K562 (cell line): ENCODE measurements at regions not wholly inside any gene's neighbourhood (a gene's known extent, or its start where the extent isn't known, plus 50 kb on each side); places are given as distances from the start of the nearest gene placed in this dataset.

Source experiments
- ATAC-seq: fragments of 200-7000 bp; cut with Tn5 transposase; 3 replicates; pipeline ENCODE4 v1.9.1; 2020; ENCODE audit warnings: moderate library complexity
- BruUV-seq: library from RNA; stranded (reverse); fragments of 400-500 nt; replicated peaks from 2 replicates; lab custom pipeline; 2021; lab: Mats Ljungman, UMichigan
- CTCF ChIA-PET: fragments of 300-600 bp; formaldehyde crosslinking; extraction: SDS; loops from one replicate; lab custom pipeline; 2021; ENCODE audit warnings: low intra/inter-chr PET ratio; lab: Yijun Ruan, JAX
- POLR2A ChIA-PET: fragments of 300-600, 350-650 bp; sonication (Branson Sonifier 250); formaldehyde crosslinking; extraction: SDS; loops from one replicate; lab custom pipeline; 2021; ENCODE audit warnings: antibody characterized with exemption, inconsistent platforms; lab: Yijun Ruan, JAX
- DNase-seq, 4 experiments: peaks; one replicate each; pipeline versions ENCODE4 v3.0.0 to v3.0.0-alpha.2; 2011 to 2018; ENCODE audit warnings: low spot score in 3 of 4, mixed read lengths in 3 of 4; ENCODE audit errors: extremely low read depth in 1 of 4
- FAIRE-seq: peaks from 2 replicates; lab custom pipeline; 2011; peaks lifted over from hg19 to GRCh38; lab: Jason Lieb, UNC
- H2AFZ ChIP-seq: 2 replicates; pipeline ENCODE4 v1.6.0; 2011; ENCODE audit warnings: low read depth, low read length, control low read depth, inconsistent platforms
- H3K27ac ChIP-seq: fragments of 200-600 bp; 3 replicates; pipeline ENCODE4 v1.8.0; 2011; ENCODE audit warnings: low read depth, mild to moderate bottlenecking, control low read depth, inconsistent platforms, low read length, moderate library complexity, mixed read lengths; ENCODE audit errors: extremely low read depth
- H3K27me3 ChIP-seq, 2 experiments: fragments of 300-600 bp in 1 of 2; 2 replicates in 1 of 2; 3 replicates in 1 of 2; pipeline versions ENCODE4 v1.6.0 to v1.8.0; 2011; ENCODE audit warnings: inconsistent platforms in 2 of 2, low read length in 2 of 2, mild to moderate bottlenecking in 1 of 2, mixed read lengths in 1 of 2, moderate library complexity in 1 of 2; ENCODE audit not compliant: control insufficient read depth in 2 of 2, insufficient read depth in 2 of 2
- H3K36me3 ChIP-seq: fragments of 300-600 bp; 3 replicates; pipeline ENCODE4 v1.8.0; 2011; ENCODE audit warnings: mild to moderate bottlenecking, low read length, inconsistent platforms; ENCODE audit not compliant: control insufficient read depth, insufficient read depth
- H3K4me1 ChIP-seq, 2 experiments: fragments of 200-600 bp in 1 of 2; replicated peaks in 1 of 2; 2 replicates in 1 of 2; 3 replicates in 1 of 2; pipeline versions ENCODE4 v1.5.1 to v1.8.0; 2011; ENCODE audit warnings: inconsistent platforms in 2 of 2, low read length in 2 of 2, mild to moderate bottlenecking in 1 of 2, mixed read lengths in 1 of 2, moderate library complexity in 1 of 2; ENCODE audit not compliant: control insufficient read depth in 2 of 2, insufficient read depth in 2 of 2
- H3K4me2 ChIP-seq: 2 replicates; pipeline ENCODE4 v1.6.1; 2011; ENCODE audit warnings: low read length, control low read depth, inconsistent platforms, mixed read lengths; ENCODE audit not compliant: insufficient read depth
- H3K4me3 ChIP-seq: fragments of 200-600 bp; sonication (generic), shearing (Covaris generic); 2 replicates; pipeline ENCODE4 v1.5.1; 2016; ENCODE audit warnings: control low read depth, inconsistent platforms
- H3K79me2 ChIP-seq: fragments of 200-600 bp; 3 replicates; pipeline ENCODE4 v1.8.0; 2011; ENCODE audit warnings: low read length, inconsistent platforms; ENCODE audit not compliant: control insufficient read depth, insufficient read depth
- H3K9ac ChIP-seq, 2 experiments: 2 replicates each; pipeline versions ENCODE4 v1.6.0 to v1.6.1; 2011; ENCODE audit warnings: low read depth in 2 of 2, low read length in 2 of 2, control low read depth in 1 of 2, inconsistent platforms in 1 of 2, mild to moderate bottlenecking in 1 of 2, mixed read lengths in 1 of 2; ENCODE audit not compliant: insufficient read depth in 1 of 2
- H3K9me1 ChIP-seq: one replicate; pipeline ENCODE4 v1.6.0; 2011; ENCODE audit warnings: inconsistent platforms, mild to moderate bottlenecking, low read length, moderate library complexity; ENCODE audit not compliant: control insufficient read depth, insufficient read depth
- H3K9me3 ChIP-seq: replicated peaks from 2 replicates; pipeline ENCODE4 v1.5.1; 2011; ENCODE audit warnings: low read depth, low read length, inconsistent platforms; ENCODE audit not compliant: control insufficient read depth, insufficient read depth
- H4K20me1 ChIP-seq: replicated peaks from 2 replicates; pipeline ENCODE4 v1.6.1; 2011; ENCODE audit warnings: low read length, inconsistent platforms, mixed read lengths; ENCODE audit not compliant: control insufficient read depth, insufficient read depth
- CAMTA2 ChIP-seq: fragments of 250-450 bp; sonication (Bioruptor Pico); conservative IDR thresholded peaks from 2 replicates; pipeline ENCODE4 v1.5.1; 2022
- ELF4 ChIP-seq: fragments of 450-650 bp; formaldehyde crosslinking; IDR thresholded peaks from 2 replicates; pipeline ENCODE4 v1.4.0; 2022; ENCODE audit warnings: missing genetic modification characterization
- FOSL1 ChIP-seq: fragments of 200-800 bp; sonication (Bioruptor generic); conservative IDR thresholded peaks from 2 replicates; pipeline ENCODE4 v1.6.1; 2016; ENCODE audit warnings: missing genetic modification characterization, missing compliant biosample characterization
- HCFC1 ChIP-seq: IDR thresholded peaks from 2 replicates; pipeline ENCODE4 v1.6.1; 2012; ENCODE audit warnings: low read depth, low read length, improper control_type of control experiment
- KDM1A ChIP-seq, 2 experiments: fragments of 450-650 bp; IDR thresholded peaks; 2 replicates each; pipeline ENCODE4 v1.6.1; 2016; ENCODE audit warnings: mild to moderate bottlenecking in 2 of 2
- MAZ ChIP-seq, 2 experiments: fragments of 450-650 bp in 1 of 2; sonication (generic) in 1 of 2; formaldehyde crosslinking; IDR thresholded peaks in 1 of 2; conservative IDR thresholded peaks in 1 of 2; 2 replicates each; pipeline versions ENCODE4 v1.4.0 to v1.5.0; 2020; ENCODE audit warnings: mild to moderate bottlenecking in 1 of 2, missing genetic modification reagents in 1 of 2
- MCM7 ChIP-seq, 2 experiments: fragments of 450-650 bp; IDR thresholded peaks; 2 replicates each; pipeline ENCODE4 v1.6.1; 2016 to 2018
- MEF2A ChIP-seq: IDR thresholded peaks from 2 replicates; pipeline ENCODE4 v1.6.1; 2011; ENCODE audit warnings: low read depth, mild to moderate bottlenecking, low read length, moderate library complexity; ENCODE audit not compliant: control insufficient read depth
- PCBP1 ChIP-seq: fragments of 200-400 bp; formaldehyde crosslinking; IDR thresholded peaks from 2 replicates; pipeline ENCODE4 v1.6.1; 2018; ENCODE audit warnings: mild to moderate bottlenecking, low read depth, low read length; ENCODE audit not compliant: poor library complexity, severe bottlenecking
- SIX5 ChIP-seq, 2 experiments: IDR thresholded peaks; 2 replicates each; pipeline ENCODE4 v1.6.1; 2011; ENCODE audit warnings: low read length in 2 of 2, borderline replicate concordance in 1 of 2, low read depth in 1 of 2, mild to moderate bottlenecking in 1 of 2, moderate library complexity in 1 of 2; ENCODE audit not compliant: insufficient read depth in 1 of 2
- SP2 ChIP-seq: IDR thresholded peaks from 2 replicates; pipeline ENCODE4 v1.6.1; 2011; ENCODE audit warnings: mild to moderate bottlenecking, low read depth, low read length, moderate library complexity; ENCODE audit not compliant: poor library complexity, severe bottlenecking; ENCODE audit errors: extremely low read depth
- TRIM24 ChIP-seq, 2 experiments: fragments of 450-650 bp; IDR thresholded peaks; 2 replicates each; pipeline ENCODE4 v1.6.1; 2016
- ZNF224 ChIP-seq: sonication (generic); formaldehyde crosslinking; IDR thresholded peaks from 2 replicates; pipeline ENCODE4 v1.8.0; 2022; ENCODE audit warnings: mild to moderate bottlenecking, missing genetic modification reagents
- ZNF445 ChIP-seq: fragments of 250-450 bp; sonication (Bioruptor Pico); IDR thresholded peaks from 2 replicates; pipeline ENCODE4 v1.4.0; 2020; ENCODE audit warnings: low read depth, mild to moderate bottlenecking, moderate library complexity
- ZNF764 ChIP-seq: fragments of 250-450 bp; sonication (Bioruptor Pico); IDR thresholded peaks from 2 replicates; pipeline ENCODE4 v1.4.0; 2020; ENCODE audit warnings: low read depth, mild to moderate bottlenecking, moderate library complexity
- WGBS: fragments of 100-300 bp; shearing (Covaris generic); methylation state at CpG from one replicate; pipeline ENCODE4 v1.1.6; 2016; ENCODE audit warnings: low coverage, mixed read lengths; ENCODE audit not compliant: insufficient coverage; ENCODE audit errors: missing lambda C conversion rate; 5-methylcytosine and 5-hydroxymethylcytosine counted together
- in situ Hi-C: fragments of 300-500 bp; cut with MboI; formaldehyde crosslinking; loops from 4 replicates; pipeline ENCODE4 v1.15.0; 2018; ENCODE audit warnings: inconsistent platforms, mixed read lengths
- intact Hi-C: fragments of 100-400 bp; cut with micrococcal nuclease; formaldehyde crosslinking; loops from 2 replicates; pipeline ENCODE4 v1.14.2; 2022
- TF ChIP-seq, protein P1 (sequence below): fragments of 250-450 bp; sonication (Bioruptor Pico); IDR thresholded peaks from 2 replicates; pipeline ENCODE4 v1.8.0; 2021; ENCODE audit warnings: moderate library complexity, mild to moderate bottlenecking, inconsistent platforms
- TF ChIP-seq, protein P2 (sequence below): fragments of 250-450 bp; sonication (Bioruptor Pico); IDR thresholded peaks from 2 replicates; pipeline ENCODE4 v1.8.0; 2022; ENCODE audit warnings: inconsistent platforms

- H3K9me3 ChIP-seq, result no peaks in the 10 kb centered on the region
- H3K4me1 ChIP-seq, result no peaks in the 10 kb centered on the region
- H3K4me2 ChIP-seq, result no peak overlapping the region
- no TSS peak for BruUV-seq
- no peak overlapping the region for H3K27ac ChIP-seq
- ChIA-PET POLR2A (no interaction called here), CTCF (no interaction called here)
- ATAC-seq (no peak), FAIRE-seq (no peak), DNase-seq (no peak)
- no peak overlapping the region for H2AFZ ChIP-seq
- H3K36me3 ChIP-seq, result no peaks in the 10 kb centered on the region
- 2% methylated on average over 6 of the region's 6 CpGs for WGBS
- intact Hi-C loops, result no loop called here
- H3K9me1 ChIP-seq, result no peaks in the 10 kb centered on the region
- H3K4me3 ChIP-seq, result no peak overlapping the region
- peaks cover 6 to 9% of the 10 kb centered on the region in 2 experiments; a peak in 3 of 5 replicates for H3K27me3 ChIP-seq
- H3K9ac ChIP-seq, result no peak overlapping the region
- H3K79me2 ChIP-seq, result no peaks in the 10 kb centered on the region
- H4K20me1 ChIP-seq, result no peaks in the 10 kb centered on the region
- in situ Hi-C loops, result no loop called here
- no peak for TF ChIP-seq ZNF764
- TF ChIP-seq ZNF445 (CRISPR knock-in tag), result no peak
- no peak for TF ChIP-seq TRIM24 (IDR thresholded peaks at IDR 0.05)
- no peak for TF ChIP-seq FOSL1 (tag)
- TF ChIP-seq HCFC1, result no peak
- TF ChIP-seq, protein P1, sequence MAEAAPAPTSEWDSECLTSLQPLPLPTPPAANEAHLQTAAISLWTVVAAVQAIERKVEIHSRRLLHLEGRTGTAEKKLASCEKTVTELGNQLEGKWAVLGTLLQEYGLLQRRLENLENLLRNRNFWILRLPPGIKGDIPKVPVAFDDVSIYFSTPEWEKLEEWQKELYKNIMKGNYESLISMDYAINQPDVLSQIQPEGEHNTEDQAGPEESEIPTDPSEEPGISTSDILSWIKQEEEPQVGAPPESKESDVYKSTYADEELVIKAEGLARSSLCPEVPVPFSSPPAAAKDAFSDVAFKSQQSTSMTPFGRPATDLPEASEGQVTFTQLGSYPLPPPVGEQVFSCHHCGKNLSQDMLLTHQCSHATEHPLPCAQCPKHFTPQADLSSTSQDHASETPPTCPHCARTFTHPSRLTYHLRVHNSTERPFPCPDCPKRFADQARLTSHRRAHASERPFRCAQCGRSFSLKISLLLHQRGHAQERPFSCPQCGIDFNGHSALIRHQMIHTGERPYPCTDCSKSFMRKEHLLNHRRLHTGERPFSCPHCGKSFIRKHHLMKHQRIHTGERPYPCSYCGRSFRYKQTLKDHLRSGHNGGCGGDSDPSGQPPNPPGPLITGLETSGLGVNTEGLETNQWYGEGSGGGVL, result no peak
- TF ChIP-seq KDM1A (IDR thresholded peaks at IDR 0.05), result no peak
- TF ChIP-seq SIX5 (IDR thresholded peaks at IDR 0.05; ENCODE audit: borderline replicate concordance in 1 of 2, insufficient read depth in 1 of 2, low read depth in 1 of 2, low read length in 2 of 2), result no peak
- TF ChIP-seq MEF2A, result no peak
- TF ChIP-seq CAMTA2, result no peak
- TF ChIP-seq SP2, result no peak
- no peak for TF ChIP-seq PCBP1
- TF ChIP-seq MCM7 (IDR thresholded peaks at IDR 0.05), result no peak
- TF ChIP-seq, protein P2, sequence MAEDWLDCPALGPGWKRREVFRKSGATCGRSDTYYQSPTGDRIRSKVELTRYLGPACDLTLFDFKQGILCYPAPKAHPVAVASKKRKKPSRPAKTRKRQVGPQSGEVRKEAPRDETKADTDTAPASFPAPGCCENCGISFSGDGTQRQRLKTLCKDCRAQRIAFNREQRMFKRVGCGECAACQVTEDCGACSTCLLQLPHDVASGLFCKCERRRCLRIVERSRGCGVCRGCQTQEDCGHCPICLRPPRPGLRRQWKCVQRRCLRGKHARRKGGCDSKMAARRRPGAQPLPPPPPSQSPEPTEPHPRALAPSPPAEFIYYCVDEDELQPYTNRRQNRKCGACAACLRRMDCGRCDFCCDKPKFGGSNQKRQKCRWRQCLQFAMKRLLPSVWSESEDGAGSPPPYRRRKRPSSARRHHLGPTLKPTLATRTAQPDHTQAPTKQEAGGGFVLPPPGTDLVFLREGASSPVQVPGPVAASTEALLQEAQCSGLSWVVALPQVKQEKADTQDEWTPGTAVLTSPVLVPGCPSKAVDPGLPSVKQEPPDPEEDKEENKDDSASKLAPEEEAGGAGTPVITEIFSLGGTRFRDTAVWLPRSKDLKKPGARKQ (CRISPR knock-in tag), result no peak
- no peak for TF ChIP-seq ELF4 (CRISPR knock-in tag)
- no peak for TF ChIP-seq MAZ (CRISPR knock-in tag; conservative IDR thresholded peaks at IDR 0.05 in 1 of 2, IDR thresholded peaks at IDR 0.05 in 1 of 2)
- no peak for TF ChIP-seq ZNF224 (CRISPR knock-in tag)
Measured at GRCh38 chr5:173518856-173519255, 97.6 kb downstream of the BOD1 start.
